Vagina (tissue), 2 donors: ENCODE measurements at regions not wholly inside any gene's neighbourhood (a gene's known extent, or its start where the extent isn't known, plus 50 kb on each side); places are given as distances from the start of the nearest gene placed in this dataset.

ENCODE experiments used
- POLR2A ChIP-seq, 2 donors: fragments of 450-650 bp; IDR thresholded peaks; one replicate each; pipeline ENCODE4 v1.6.1; 2017; ENCODE audit warnings: antibody characterized with exemption in 2 of 2, mild to moderate bottlenecking in 2 of 2, moderate library complexity in 2 of 2
- TF ChIP-seq, protein P1 (sequence below), 3 experiments: fragments of 450-650 bp in 2 of 3; fragments of 200-600 bp in 1 of 3; sonication (generic) in 1 of 3; IDR thresholded peaks; one replicate each; pipeline ENCODE4 v1.5.1; 2017 to 2019; ENCODE audit warnings: antibody characterized with exemption in 3 of 3, mild to moderate bottlenecking in 2 of 3, moderate library complexity in 2 of 3

DNA sequence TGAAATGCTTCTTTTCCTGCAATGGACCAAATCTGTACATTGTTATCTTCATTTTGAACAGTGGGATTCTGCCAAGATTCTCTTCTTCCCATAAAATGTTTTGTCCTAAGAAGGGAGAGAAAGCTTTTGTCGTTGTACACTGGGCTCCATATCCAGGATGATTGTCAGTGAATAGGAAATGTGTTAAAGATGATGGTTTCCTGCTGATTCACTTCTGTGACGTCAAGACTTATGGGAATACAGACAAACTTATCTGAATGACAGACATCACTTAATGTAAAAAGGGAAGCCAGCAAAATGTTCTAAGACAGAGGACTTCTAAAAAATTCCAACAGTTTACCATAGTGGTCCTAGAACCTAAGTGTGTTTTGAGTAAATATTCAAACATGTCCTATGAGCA is 53.7 kb upstream of the HPF1 start:
- TF ChIP-seq, protein P1, sequence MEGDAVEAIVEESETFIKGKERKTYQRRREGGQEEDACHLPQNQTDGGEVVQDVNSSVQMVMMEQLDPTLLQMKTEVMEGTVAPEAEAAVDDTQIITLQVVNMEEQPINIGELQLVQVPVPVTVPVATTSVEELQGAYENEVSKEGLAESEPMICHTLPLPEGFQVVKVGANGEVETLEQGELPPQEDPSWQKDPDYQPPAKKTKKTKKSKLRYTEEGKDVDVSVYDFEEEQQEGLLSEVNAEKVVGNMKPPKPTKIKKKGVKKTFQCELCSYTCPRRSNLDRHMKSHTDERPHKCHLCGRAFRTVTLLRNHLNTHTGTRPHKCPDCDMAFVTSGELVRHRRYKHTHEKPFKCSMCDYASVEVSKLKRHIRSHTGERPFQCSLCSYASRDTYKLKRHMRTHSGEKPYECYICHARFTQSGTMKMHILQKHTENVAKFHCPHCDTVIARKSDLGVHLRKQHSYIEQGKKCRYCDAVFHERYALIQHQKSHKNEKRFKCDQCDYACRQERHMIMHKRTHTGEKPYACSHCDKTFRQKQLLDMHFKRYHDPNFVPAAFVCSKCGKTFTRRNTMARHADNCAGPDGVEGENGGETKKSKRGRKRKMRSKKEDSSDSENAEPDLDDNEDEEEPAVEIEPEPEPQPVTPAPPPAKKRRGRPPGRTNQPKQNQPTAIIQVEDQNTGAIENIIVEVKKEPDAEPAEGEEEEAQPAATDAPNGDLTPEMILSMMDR (IDR thresholded peaks at IDR 0.05), result no peak
- no peak for TF ChIP-seq POLR2A (IDR thresholded peaks at IDR 0.05)
